ENCODE measurements at regions not wholly inside any gene's neighbourhood (a gene's known extent, or its start where the extent isn't known, plus 50 kb on each side); places are given as distances from the start of the nearest gene placed in this dataset.

- ChIA-PET RAD21 (ENCODE audit: unreplicated experiment) (no interaction called here), SMC1A (ENCODE audit: uncharacterized antibody, unreplicated experiment) (no interaction called here), CTCF (no interaction called here), POLR2A (no interaction called here)
- FAIRE-seq, result no peak
- H3K27ac ChIP-seq (ENCODE audit: control insufficient read depth, insufficient read depth), result no peak overlapping the region
- 62% methylated on average over 9 of the region's 10 CpGs for WGBS (ENCODE audit: insufficient coverage, insufficient replicate concordance, low lambda C conversion rate, missing lambda C conversion rate)
- H3K36me3 ChIP-seq (ENCODE audit: control insufficient read depth in 2 of 2, insufficient read depth in 2 of 2, low read length in 1 of 2), result no peaks in the 10 kb centered on the region
- no peak overlapping the region for H2AFZ ChIP-seq (ENCODE audit: control insufficient read depth, low read depth, low read length)
- in situ Hi-C loops (cut with MboI) (no loop called here), intact Hi-C loops (cut with micrococcal nuclease; ENCODE audit: unreplicated experiment) (no loop called here)
- no peaks in the 10 kb centered on the region for H3K27me3 ChIP-seq (replicated peaks in 1 of 2; ENCODE audit: control insufficient read depth in 2 of 2, insufficient read depth in 2 of 2, low read length in 1 of 2)
- no peaks in the 10 kb centered on the region for H3K4me1 ChIP-seq (ENCODE audit: control insufficient read depth, insufficient read depth, low read length)
- H3K9me3 ChIP-seq (replicated peaks; ENCODE audit: control insufficient read depth, insufficient read depth, low read length), result no peaks in the 10 kb centered on the region
- no peak overlapping the region for H3K4me3 ChIP-seq
- no peak for TF ChIP-seq NFXL1 (IDR thresholded peaks at IDR 0.05; ENCODE audit: borderline replicate concordance)
- no peak for TF ChIP-seq SUPT20H (IDR thresholded peaks at IDR 0.05; ENCODE audit: borderline replicate concordance, control insufficient read depth, low read depth, low read length)
- no peak for TF ChIP-seq CEBPB (IDR thresholded peaks at IDR 0.05; ENCODE audit: borderline replicate concordance in 1 of 2, low read depth in 2 of 2, low read length in 2 of 2)
- H4K20me1 ChIP-seq (ENCODE audit: control insufficient read depth, insufficient read depth), result no peaks in the 10 kb centered on the region
- no TSS peak for BruUV-seq (replicated peaks)
- H3K4me2 ChIP-seq (ENCODE audit: control insufficient read depth, insufficient read depth), result no peak overlapping the region
- no peak for DNase-seq (ENCODE audit: low read depth, low spot score)
- no peaks in the 10 kb centered on the region for H3K79me2 ChIP-seq (ENCODE audit: control insufficient read depth, insufficient read depth, low read length)
- no peak for ATAC-seq
- H3K9ac ChIP-seq (ENCODE audit: control insufficient read depth, insufficient read depth, low read length), result no peak overlapping the region
Observed at GRCh38 chr3:152615681-152616080, 219.2 kb upstream of the P2RY1 start.

GRCh38 chr3:152617609-152618008 lies 217.3 kb upstream of the P2RY1 start:
- ChIA-PET SMC1A (ENCODE audit: uncharacterized antibody, unreplicated experiment) (interaction anchor here (1.2 kb wide), 1 partner anchor 38 kb away, joined by 4 read pairs; no protein-coding TSS in a partner anchor), POLR2A (interaction anchor here (0.6 to 0.7 kb wide), 2 partner anchors 13 to 148 kb away, joined by 3 read pairs; no protein-coding TSS in a partner anchor), CTCF (no interaction called here), RAD21 (ENCODE audit: unreplicated experiment) (no interaction called here)
- H3K4me1 ChIP-seq (ENCODE audit: control insufficient read depth, insufficient read depth, low read length), result no peaks in the 10 kb centered on the region
- H3K4me2 ChIP-seq (ENCODE audit: control insufficient read depth, insufficient read depth), result no peak overlapping the region
- no peaks in the 10 kb centered on the region for H3K9me3 ChIP-seq (replicated peaks; ENCODE audit: control insufficient read depth, insufficient read depth, low read length)
- in situ Hi-C loops (cut with MboI), result no loop called here
- no TSS peak for BruUV-seq (replicated peaks)
- H4K20me1 ChIP-seq (ENCODE audit: control insufficient read depth, insufficient read depth), result no peaks in the 10 kb centered on the region
- no peak overlapping the region for H3K27ac ChIP-seq (ENCODE audit: control insufficient read depth, insufficient read depth)
- ATAC-seq, result no peak
- no peak for FAIRE-seq
- no peaks in the 10 kb centered on the region for H3K36me3 ChIP-seq (ENCODE audit: control insufficient read depth in 2 of 2, insufficient read depth in 2 of 2, low read length in 1 of 2)
- intact Hi-C loops (cut with micrococcal nuclease; ENCODE audit: unreplicated experiment), result no loop called here
- H2AFZ ChIP-seq (ENCODE audit: control insufficient read depth, low read depth, low read length), result no peak overlapping the region
- H3K27me3 ChIP-seq (replicated peaks in 1 of 2; ENCODE audit: control insufficient read depth in 2 of 2, insufficient read depth in 2 of 2, low read length in 1 of 2), result no peaks in the 10 kb centered on the region
- H3K79me2 ChIP-seq (ENCODE audit: control insufficient read depth, insufficient read depth, low read length), result no peaks in the 10 kb centered on the region
- DNase-seq (ENCODE audit: low read depth, low spot score), result no peak
- H3K9ac ChIP-seq (ENCODE audit: control insufficient read depth, insufficient read depth, low read length), result no peak overlapping the region
- no peak overlapping the region for H3K4me3 ChIP-seq
- TF ChIP-seq TCF3 (IDR thresholded peaks at IDR 0.05; ENCODE audit: borderline replicate concordance, insufficient read depth, low read depth, low read length) (no peak), RAD21 (IDR thresholded peaks at IDR 0.05; ENCODE audit: insufficient read depth, low read depth, low read length) (no peak), SRF (IDR thresholded peaks at IDR 0.05; ENCODE audit: low read depth in 2 of 2, low read length in 2 of 2) (no peak), NR2C1 (IDR thresholded peaks at IDR 0.05) (no peak), ZBTB40 (IDR thresholded peaks at IDR 0.05; ENCODE audit: borderline replicate concordance) (no peak), ZZZ3 (IDR thresholded peaks at IDR 0.05; ENCODE audit: control insufficient read depth, insufficient read length, low read depth) (no peak), SREBF2 (IDR thresholded peaks at IDR 0.05; ENCODE audit: low read length) (no peak), CHD4 (IDR thresholded peaks at IDR 0.05) (no peak), E2F4 (IDR thresholded peaks at IDR 0.05; ENCODE audit: low read depth, low read length) (no peak)
